Amygdala (tissue), 56 donors: ENCODE measurements at regions not wholly inside any gene's neighbourhood (a gene's known extent, or its start where the extent isn't known, plus 50 kb on each side); places are given as distances from the start of the nearest gene placed in this dataset.
"Not testable (repeated sequence)": the region's sequence is repeated elsewhere in the genome, so short reads cannot be mapped to it uniquely, and the experiment has no call there.

Experiments
- DNase-seq, 56 donors: peaks; one replicate each; lab custom pipeline; 2025; lab: John Stamatoyannopoulos, UW

DNA sequence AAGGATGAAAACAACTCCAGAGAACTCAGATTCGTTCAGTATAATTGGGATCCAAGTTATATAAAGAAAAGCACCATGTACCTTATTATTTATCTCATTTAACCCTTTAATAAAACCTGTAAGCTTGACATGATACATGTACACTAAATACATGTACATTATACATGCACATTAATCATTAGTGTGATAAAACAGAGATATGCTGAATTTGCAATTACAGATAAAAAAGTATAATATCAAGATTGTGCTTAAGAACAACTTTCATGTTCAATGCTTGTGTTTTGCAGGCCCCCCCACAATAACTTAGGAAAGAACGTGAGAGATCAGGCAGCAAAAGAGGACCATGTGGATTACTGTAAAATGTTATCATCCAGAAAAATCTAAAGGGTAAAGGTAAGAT lies 385.4 kb upstream of the GYPC start:
- DNase-seq, result no peak

DNA sequence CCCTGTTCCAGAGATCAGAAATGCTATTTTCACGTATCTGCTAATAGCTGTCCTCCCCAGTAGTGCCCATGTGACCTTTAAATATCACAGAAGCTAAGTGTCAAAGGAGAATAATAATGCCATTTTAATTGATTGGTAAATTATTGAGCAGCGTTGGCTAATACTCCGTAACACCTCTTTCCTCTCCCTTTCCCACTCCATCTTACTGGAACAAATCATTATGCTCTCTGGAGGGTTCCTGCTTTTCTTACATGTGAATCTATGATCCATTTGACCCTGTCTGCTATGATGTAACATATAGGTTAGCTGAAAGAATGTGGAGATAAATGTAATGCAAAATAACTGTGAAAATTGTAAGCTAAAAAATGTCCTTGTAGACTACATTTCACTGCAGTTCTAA lies 383.6 kb upstream of the GYPC start:
- DNase-seq, result no peak

DNA sequence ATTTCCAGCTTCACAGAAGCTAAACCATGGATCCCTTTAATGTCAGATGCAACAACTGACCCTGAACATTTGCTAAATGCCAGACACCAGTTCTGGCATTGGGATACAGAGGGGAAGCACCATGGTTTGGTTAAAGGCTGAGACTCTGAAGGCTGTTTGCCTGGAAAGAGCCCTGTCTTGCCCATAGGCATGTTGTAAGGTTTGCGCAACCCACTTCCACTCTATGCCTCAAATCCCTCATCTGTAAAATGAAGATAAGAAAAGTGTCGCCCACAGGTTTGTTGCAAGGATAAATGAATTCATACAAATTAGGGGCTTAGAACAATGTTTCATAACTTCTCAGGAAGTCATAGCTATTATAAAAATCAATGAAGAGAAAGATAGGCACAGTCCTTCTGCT lies 380.9 kb upstream of the GYPC start:
- no peak for DNase-seq

DNA sequence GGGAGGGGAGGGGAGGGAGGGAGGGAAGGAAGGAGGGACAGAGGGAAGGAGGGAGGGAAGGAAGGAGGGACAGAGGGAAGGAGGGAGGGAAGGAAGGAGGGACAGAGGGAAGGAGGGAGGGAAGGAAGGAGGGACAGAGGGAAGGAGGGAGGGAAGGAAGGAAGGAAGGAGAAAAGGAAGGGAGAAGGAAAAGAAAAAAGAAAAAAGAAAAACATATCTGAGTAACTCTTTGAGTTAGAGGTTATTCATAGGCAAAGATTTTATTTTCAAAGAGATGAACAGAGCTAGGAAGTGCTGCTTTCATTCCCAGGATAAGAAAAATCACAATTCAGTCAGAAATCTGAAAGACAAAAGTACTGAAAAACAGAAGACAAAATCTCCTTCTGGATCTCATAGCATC lies 379.7 kb upstream of the GYPC start:
- DNase-seq, result not testable (repeated sequence)

DNA sequence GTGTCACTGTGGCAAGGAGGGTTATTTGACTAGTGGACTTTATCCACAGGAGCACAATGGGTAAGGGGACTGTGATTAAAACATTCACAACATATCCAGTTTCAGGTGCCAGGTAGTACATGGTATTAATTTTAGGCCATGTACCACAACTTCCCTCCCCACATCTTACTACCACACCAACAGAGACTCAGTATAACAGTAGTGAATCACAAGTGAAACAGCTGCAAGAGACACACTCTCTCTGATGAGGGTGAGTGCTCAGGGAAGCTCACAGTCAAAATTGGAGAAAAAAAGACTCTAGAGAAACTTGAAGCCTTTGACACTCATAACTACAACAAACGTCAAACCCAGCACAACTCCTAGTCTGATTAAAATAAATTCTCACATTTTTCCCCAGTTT lies 367.6 kb upstream of the GYPC start:
- no peak for DNase-seq

DNA sequence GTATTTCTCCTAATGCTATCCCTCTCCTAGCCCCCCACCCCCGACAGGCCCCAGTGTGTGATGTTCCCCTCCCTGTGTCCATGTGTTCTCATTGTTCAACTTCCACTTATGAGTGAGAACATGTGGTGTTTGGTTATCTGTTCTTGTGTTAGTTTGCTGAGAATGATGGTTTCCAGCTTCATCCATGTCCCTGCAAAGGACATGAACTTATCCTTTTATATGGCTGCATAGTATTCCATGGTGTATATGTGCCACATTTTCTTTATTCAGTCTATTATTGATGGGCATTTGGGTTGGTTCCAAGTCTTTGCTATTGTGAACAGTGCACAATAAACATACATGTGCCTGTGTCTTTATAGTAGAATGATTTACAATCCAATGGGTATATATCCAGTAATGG lies 362.0 kb upstream of the GYPC start:
- DNase-seq, result not testable (repeated sequence)

DNA sequence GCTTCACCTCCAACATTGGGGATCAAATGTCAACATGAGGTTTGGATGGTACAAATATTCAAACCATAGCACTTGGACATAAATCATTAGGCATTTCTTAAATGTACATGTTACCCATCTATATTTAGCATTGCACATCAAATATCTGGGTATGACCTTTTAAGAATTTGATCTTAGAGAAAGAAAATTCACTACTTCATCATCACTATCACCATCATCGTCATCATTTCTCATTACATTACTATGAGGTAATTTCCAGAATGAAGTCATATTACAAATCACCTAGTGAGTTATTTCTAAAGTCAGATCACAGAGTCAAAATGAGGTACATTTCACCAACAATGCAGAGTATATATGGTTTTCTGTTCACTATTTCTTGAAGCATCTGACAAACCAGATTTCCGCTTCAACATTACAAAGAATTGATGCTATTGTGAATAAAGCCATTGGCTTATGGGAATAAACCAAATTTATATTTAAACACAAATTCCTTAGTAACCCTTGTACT lies 356.4 kb upstream of the GYPC start:
- no peak for DNase-seq

DNA sequence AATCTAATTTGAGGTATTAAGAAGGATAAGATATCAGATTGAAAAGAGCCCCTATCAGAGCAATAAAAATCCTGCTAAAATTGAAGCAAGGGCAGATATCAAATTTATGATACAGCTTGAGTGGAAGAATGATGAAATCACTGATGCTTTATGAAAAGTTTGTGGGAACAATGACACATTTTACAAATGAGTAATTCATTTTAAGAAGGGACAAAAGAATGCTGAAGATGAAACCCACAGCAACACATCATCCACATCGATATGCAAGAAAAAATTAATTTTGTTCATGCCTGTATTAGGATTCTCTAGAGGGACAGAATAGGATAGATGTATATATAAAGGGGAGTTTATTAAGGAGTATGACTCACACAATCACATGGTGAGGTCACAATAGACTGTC lies 355.6 kb upstream of the GYPC start:
- no peak for DNase-seq

DNA sequence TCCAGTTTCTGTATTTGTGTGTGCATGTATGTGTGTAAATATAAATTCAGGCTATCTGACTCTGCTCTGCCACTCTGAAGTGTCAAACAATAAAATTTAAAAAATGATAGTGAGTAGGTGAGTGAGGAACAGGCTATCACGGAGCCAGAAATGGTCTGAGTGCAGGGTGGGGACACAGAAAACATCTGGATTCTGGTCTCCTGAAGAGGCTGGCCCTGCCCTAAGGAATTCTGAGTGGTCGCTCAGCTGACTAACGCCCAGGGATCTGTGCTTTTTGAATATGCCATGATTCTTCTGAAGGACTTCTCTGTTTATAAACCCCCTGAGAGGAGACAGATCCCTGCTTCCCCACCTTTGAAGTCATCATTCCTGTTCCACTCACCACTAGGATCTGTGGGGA lies 353.9 kb upstream of the GYPC start:
- no peak for DNase-seq

DNA sequence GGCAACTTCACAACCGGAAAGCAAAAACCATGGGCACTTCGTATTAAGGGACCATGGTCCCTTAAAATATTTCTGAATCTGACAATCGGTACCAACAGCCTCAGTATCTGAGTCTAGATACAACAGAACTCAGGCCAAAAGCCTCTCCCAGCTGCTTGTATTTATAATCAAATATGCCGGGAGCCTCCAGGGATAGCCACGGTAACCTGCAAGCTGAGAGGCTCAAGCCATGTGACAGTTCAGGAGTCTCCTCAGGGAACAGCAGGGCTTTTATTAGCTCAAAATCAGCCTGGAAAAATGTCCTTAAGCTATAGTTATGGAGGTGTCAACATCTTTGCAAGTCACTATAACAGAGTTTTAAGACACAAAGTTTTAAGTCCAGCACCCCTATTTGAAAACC lies 352.8 kb upstream of the GYPC start:
- no peak for DNase-seq

DNA sequence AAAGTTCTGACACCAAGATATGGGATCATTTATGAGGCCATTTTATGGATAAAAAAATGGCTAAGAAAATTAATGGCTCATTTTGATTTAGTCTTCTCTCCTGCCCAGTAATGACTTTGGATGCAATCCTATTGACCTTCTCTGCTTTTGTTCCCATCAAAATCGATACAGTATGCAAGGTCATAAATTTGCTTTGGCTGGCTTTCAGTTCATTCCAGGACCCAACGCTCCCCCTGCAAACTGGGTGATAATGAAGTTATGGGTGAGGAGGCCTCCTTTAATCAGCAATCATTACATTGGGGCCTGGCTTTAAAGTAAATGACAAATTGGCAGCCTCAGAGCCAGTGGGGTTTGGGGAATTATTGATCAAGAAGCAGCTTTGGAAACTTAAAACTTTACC lies 351.8 kb upstream of the GYPC start:
- DNase-seq, result no peak

DNA sequence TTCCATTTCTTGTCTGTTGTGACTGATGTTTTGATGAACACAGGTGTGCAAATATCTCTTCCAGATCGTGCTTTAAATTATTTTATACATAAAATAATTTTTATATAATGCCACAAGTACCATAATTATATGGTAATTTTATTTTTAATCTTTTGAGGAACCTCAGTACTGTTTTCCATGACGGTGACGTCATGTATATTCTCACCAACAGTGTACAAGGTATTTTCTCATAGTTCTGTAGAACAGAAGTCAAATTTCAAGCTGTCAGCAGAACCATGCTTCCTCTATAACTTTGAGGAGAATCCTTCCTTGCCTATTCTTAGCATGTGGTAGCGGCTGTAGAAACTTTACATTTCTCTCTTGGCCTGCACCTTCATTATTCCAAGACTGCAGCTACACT lies 349.4 kb upstream of the GYPC start:
- no peak for DNase-seq

DNA sequence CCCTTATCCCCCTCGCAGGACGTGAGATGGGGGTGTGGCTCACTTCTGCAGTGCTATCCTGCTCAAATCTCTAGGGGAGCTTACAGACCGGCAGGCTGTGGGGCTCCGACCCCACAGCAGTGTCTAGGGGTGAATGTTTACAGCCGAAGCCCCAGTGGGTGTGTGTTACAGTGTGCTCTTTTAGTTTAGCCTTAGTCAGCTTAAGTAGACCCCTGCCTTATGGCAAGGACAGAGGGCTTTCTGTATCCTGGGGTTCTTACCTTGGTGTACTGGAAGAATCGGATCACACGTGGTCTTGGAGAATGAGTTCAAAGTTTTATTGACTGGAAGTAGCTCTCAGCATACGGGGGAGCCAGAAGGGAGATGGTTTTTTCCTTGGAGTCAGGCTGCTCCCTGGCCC lies 348.2 kb upstream of the GYPC start:
- no peak for DNase-seq

DNA sequence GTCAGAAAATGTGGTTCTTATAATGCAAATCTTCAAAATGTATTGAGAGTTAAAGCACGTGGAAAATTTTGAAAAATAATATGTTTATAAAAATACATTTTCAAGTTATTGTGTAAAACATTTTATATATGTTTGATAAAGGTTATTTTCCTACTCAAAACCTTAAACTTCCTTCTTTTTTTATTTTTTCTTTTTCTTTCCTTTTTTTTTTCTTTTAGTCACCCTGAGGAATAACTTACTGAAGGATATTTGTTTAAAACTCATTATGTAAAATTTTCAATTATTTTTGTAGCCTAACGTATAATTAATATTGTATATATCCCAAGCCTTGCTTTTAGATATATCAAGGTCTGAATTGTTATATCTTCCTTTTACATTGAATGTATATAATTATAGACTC lies 346.8 kb upstream of the GYPC start:
- no peak for DNase-seq

DNA sequence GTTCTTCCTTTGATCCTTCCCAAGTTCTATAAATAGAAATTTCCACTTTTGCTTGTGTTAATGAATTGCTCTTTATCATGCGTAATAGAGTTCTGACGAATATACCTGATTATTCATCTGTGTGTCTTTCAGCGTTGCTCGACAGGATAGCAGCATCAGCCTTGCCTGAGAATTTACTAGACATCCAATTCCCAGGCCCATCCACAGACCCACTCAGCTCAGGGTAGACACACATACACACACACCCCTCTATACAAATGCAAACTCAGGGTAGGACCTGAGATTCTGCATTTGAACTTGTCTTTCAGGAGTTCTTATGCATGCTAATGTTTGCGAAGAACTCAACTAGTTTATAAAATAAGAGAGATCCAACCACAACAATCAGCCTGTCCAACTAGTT lies 343.4 kb upstream of the GYPC start:
- DNase-seq, result no peak

DNA sequence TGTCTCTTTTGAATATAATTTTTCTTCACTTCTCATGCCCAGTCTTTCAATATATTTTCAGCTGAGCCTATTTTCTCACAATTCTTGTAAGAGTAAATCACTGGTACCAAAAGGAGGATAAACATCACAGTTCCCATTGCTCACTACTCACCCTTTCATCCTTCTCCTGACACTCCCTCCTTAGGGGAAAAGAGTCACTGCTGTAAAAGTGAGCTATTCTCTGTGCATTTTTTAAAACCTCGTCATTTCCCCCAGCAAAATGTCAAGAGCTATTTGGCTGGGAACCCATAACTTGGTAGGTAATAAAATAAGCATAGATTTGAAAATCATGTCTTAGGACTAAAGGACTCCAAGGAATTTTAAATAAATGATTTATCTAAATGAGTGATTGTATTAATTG lies 340.1 kb upstream of the GYPC start:
- no peak for DNase-seq

DNA sequence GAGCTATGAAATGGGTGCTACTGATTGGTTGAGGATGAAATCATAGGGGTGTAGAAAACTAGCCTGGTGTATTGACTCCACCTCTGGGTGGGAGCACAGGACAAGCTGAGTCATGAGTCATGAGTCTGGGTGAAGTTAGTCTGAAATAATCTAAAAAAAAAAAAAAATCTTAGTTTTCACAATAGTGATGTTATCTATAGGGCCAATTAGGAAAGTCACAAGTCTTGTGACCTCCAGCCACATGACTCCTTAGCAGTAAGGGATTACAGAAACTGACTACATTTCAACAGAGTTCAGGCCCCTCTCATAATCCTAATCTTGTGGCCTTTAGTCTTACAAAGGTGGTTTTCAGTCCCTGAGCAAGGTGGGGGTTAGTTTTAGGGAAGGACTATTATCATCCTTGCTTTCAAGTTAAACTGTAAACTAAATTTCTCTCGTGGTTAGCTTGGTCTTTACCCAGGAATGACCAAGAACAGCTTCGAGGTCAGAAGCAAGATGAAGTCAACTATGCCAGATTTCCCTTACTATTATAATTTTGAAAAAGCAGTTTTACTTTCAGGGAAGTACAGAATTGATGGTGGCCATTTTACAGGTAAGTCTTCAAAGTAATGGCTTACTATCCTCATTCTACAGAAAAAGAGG lies 338.0 kb upstream of the GYPC start:
- DNase-seq, result no peak

DNA sequence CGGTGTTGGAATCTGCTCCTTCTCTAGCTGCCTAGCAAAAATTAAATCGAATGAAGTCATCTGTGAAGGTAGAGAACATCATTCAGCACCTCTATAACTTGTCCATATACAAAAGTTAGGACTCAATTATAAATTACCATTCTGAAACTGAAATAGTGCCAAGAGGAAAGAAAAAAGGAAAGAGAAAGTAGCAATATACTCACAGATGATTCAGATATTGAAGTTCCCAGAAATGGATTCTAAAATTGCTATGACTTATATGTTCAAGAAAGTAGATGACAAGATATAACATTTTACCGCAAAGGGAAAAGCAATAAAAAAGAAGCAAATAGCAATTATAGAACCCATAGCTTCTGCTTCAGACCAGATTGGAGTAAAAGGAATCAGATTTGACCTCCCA lies 333.6 kb upstream of the GYPC start:
- no peak for DNase-seq

DNA sequence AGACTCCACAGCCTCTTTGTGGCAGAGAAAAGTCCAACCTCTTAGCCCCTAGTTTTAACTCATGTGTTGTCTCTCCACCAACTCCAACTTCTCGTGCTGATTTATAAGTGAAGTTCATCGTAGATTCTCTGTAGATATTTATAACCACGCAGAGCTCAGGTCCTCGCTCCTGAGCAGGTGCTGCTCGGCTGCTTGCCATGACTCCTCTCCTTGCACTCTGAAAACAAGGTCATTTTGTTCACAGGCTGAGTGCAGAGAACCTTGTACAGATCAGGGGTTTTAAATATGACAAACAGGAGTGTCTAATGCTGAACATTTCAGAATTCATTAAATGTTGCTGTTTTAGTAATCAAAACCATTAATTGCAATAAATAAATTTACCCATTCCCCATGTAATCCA lies 330.8 kb upstream of the GYPC start:
- DNase-seq, result no peak

DNA sequence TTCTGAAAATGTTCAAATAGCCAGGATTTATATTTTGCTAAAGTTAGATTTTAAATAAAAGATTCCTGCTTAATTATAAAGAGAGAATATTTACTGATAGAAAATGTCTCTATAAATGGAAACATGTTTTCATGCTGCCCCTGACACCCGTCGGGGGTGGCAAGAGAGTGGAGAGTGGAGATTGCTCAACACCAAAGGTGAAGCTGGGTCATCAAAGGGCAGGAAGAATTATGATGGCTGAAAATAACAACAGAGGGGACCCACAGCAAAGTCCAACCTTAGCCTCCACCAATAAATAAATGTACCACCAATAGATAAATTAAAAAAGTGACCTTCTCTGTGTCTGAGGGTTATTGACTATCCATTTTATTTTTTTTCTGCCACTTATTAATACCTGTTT lies 326.8 kb upstream of the GYPC start:
- DNase-seq, result no peak

DNA sequence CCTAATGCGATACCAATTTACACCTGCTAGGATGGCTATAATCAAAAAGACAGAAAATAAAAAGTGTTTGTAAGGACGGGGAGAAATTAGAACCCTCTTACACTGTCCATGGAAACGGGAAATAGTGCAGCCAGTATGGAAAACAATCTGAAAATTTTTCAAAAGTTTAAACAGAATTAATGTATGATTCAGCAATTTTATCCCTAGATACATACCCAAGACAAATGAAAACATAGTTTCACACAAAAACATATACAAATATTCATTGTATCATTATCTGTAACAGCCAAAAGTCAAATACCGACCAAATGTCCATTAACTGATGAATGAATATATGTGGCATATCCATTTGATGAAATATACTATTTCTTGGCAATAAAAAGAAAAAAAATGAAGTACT lies 313.5 kb upstream of the GYPC start:
- no peak for DNase-seq

DNA sequence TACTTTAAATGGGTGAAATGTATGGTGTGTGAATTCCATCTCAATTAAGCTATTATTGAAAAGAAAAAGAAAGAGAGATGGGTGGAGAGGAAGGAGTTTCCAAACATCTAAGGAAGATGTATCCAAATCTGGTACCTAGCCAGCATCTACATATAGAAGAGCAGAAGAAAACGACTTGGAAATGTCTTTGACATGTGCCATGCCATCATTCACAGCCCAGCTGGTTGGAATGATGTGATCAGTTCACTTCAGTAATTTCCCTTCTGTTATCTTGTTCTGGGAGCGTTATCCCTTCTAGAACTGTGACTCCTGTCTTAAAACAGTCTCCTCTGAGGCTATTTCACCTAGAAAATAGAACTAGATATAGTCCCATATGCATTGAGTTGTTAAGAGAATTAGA lies 312.8 kb upstream of the GYPC start:
- DNase-seq, result no peak

DNA sequence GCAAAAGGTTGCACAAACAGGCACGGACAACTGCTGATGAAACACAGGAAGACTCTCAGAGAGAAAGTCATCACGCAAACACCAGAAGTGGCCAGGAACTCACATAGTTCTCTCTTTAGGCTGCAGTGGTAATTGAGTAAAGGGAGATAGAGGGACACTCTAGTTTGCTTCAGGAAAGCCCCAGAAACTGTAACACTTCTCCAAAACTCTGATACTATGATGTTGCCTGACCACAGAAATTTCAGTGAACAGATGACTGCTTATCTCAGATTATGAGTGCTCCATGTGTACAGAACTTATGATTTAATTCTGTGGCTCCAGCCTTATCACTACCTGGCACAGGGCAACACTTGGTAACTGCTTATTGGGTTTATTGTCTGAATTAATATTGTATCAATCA lies 311.5 kb upstream of the GYPC start:
- DNase-seq, result no peak
